Esophagus (tissue), 2 donors: ENCODE measurements at regions not wholly inside any gene's neighbourhood (a gene's known extent, or its start where the extent isn't known, plus 50 kb on each side); places are given as distances from the start of the nearest gene placed in this dataset.

Experiments
- H3K27ac ChIP-seq, 2 donors: one replicate each; pipeline ENCODE4 v1.5.1; 2013; ENCODE audit warnings: low read depth in 2 of 2, mild to moderate bottlenecking in 2 of 2, inconsistent platforms in 1 of 2, low read length in 1 of 2, moderate library complexity in 1 of 2
- H3K27me3 ChIP-seq, 2 donors: one replicate each; pipeline ENCODE4 v1.6.1; 2013; ENCODE audit warnings: low read length in 2 of 2, control low read depth in 1 of 2, mild to moderate bottlenecking in 1 of 2; ENCODE audit not compliant: insufficient read depth in 2 of 2, control insufficient read depth in 1 of 2
- H3K36me3 ChIP-seq, 2 donors: one replicate each; pipeline ENCODE4 v1.6.1; 2013; ENCODE audit warnings: low read length in 1 of 2; ENCODE audit not compliant: control insufficient read depth in 2 of 2, insufficient read depth in 2 of 2
- H3K4me1 ChIP-seq, 2 donors: one replicate each; pipeline ENCODE4 v1.6.1; 2013; ENCODE audit warnings: low read length in 1 of 2; ENCODE audit not compliant: control insufficient read depth in 2 of 2, insufficient read depth in 2 of 2
- H3K4me3 ChIP-seq, 2 donors: one replicate each; pipeline ENCODE4 v1.5.1; 2013; ENCODE audit warnings: low read length in 2 of 2, mild to moderate bottlenecking in 2 of 2, low read depth in 1 of 2, moderate library complexity in 1 of 2
- H3K9me3 ChIP-seq, 2 donors: one replicate each; pipeline ENCODE4 v1.6.1; 2013; ENCODE audit warnings: mild to moderate bottlenecking in 2 of 2, low read depth in 1 of 2, low read length in 1 of 2, moderate library complexity in 1 of 2; ENCODE audit not compliant: control insufficient read depth in 2 of 2, insufficient read depth in 1 of 2
- WGBS, 2 donors: extraction: QIAGEN DNeasy Blood & Tissue Kit; methylation state at CpG; one replicate each; pipeline ENCODE4 v1.1.7; 2013; 5-methylcytosine and 5-hydroxymethylcytosine counted together
- donor health status: healthy with polysubstance abuse.
- donor health status: Bipolar disorder and iron deficiency.

- peaks cover 0 to 3% of the 10 kb centered on the region in 2 donors for H3K27me3 ChIP-seq
- H3K9me3 ChIP-seq = no peaks in the 10 kb centered on the region
- H3K27ac ChIP-seq = no peak overlapping the region
- no peak overlapping the region for H3K4me3 ChIP-seq
- 71 to 74% methylated on average over 5 of the region's 5 CpGs for WGBS, 2 donors
- H3K36me3 ChIP-seq = no peaks in the 10 kb centered on the region
- no peaks in the 10 kb centered on the region for H3K4me1 ChIP-seq
These were observed 52.5 kb upstream of the WSCD2 start for GRCh38 chr12:108076556-108076955.

GRCh38 chr12:108078428-108078827, 50.7 kb upstream of the WSCD2 start:
- H3K27me3 ChIP-seq = no peaks in the 10 kb centered on the region
- no peak overlapping the region for H3K27ac ChIP-seq
- no peaks in the 10 kb centered on the region for H3K4me1 ChIP-seq
- WGBS, 2 donors = 63 to 70% methylated on average over 3 of the region's 3 CpGs
- H3K36me3 ChIP-seq = no peaks in the 10 kb centered on the region
- no peaks in the 10 kb centered on the region for H3K9me3 ChIP-seq
- H3K4me3 ChIP-seq = no peak overlapping the region
